ENCODE measurements at regions not wholly inside any gene's neighbourhood (a gene's known extent, or its start where the extent isn't known, plus 50 kb on each side); places are given as distances from the start of the nearest gene placed in this dataset.
"Not testable (repeated sequence)": the region's sequence is repeated elsewhere in the genome, so short reads cannot be mapped to it uniquely, and the experiment has no call there.

DNA sequence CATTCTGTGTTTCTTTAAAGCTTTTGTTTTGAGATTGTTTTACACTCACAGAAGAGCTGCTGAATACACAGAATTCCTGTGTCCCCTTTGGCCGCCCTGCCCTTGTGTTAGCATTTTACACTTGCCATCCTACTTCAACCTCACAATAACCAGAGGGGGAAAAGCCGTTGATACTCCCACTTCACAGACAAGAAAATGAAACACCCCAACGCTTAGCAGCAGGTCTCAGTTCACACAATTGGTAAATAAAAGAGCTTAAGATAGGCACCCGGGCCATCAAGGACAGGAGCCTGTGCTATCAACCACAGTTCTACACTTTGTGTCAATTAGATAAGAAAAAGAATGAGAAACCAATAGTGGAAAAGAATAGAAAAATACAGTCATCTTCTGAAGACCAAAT is 178.0 kb downstream of the SYK start:
- DNase-seq (ENCODE audit: low read depth in 2 of 3, low spot score in 2 of 3): no peak

DNA sequence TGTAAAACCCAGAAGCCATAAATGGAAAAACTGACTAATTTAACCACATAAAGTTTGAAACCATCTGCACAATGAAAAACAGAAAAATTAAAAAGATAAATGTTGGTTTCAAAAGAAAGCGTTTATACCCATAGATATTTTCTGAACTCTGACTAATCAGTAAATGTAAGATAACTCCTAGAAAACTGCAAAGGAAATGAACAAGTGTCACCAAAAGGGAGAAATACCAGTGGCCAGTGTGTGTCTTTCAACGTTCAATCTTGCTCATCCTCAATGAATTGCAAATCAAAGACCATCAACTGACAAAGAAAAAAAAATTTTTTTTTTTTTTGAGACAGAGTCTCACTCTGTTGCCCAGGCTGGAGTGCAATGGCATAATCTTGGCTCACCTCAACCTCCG is 180.1 kb downstream of the SYK start:
- DNase-seq (ENCODE audit: low read depth in 2 of 3, low spot score in 2 of 3): no peak

DNA sequence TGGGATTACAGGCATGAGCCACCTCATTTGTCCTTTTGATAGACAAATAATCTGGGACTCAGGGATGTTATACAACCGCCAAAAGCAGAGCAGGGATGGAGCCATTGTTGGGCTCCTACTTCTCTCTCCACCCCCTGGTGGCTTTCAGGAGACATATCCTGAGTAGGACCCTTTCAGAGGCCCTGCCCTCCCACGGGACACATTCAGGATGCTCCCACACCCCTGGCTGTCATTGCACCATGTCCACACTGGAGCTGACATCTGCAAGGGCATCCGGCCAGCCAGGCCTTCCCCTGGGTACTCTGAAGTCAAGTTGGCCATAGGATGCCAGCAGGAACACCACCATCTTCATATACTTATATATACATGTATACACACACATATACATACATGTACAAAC is 181.8 kb downstream of the SYK start:
- no peak for DNase-seq (ENCODE audit: low read depth in 2 of 3, low spot score in 2 of 3)

DNA sequence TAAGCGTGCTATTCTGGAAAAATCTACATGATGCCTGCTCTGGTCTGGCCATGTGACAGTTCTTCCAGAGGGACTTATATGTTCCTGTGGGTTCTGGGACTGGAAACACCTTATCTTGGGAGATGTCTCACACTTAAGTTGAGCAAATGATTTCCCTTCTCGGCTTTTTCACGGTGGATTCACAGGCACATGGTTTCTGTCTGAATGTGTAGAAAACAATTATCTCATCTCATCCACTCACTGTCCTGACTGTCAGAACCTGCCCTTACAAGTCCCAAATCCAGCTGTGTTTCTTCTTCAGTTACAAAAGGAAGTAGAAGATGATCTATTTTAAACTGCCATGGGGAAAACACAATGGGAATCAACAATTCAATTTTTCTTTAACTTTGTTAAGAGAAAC is 184.0 kb downstream of the SYK start:
- DNase-seq (ENCODE audit: low read depth in 2 of 3, low spot score in 2 of 3): no peak

DNA sequence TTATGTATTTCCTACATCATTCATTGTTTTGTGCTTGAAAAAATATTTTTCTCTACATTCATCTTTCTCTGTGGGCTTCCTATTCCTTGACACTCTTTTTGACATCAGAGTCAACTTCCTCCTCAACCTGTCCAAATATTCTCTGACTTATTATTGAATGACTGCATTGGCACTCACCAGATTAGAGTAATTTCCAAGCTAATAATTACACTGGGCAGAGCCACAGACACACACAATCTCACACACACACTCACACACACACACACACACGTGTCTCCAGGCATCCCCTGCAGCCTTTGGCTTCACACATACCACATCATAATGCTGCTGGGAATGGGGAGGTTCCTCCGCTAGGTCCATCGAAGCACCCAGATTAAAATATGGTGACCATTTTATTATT is 184.5 kb downstream of the SYK start:
- DNase-seq (ENCODE audit: low read depth in 2 of 3, low spot score in 2 of 3): no peak

DNA sequence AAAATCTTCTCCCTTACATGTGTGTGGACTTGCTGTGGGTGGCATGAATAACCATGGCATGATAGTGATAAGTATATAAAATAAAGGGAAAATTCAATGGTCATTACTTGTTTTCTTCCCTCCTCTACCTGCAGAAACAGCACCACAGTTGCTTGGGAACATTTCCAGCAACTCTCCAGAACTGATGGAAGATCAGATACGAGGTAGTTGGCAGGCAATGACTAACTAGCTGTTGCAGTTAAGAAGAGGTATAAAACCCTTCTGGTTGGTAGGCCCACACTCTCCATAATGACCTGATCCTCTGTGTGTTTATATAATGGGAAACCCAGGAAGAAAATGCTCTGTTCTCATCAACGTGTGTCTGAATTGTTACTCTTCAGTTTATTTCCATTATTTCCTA is 185.9 kb downstream of the SYK start:
- no peak for DNase-seq (ENCODE audit: low read depth in 2 of 3, low spot score in 2 of 3)

DNA sequence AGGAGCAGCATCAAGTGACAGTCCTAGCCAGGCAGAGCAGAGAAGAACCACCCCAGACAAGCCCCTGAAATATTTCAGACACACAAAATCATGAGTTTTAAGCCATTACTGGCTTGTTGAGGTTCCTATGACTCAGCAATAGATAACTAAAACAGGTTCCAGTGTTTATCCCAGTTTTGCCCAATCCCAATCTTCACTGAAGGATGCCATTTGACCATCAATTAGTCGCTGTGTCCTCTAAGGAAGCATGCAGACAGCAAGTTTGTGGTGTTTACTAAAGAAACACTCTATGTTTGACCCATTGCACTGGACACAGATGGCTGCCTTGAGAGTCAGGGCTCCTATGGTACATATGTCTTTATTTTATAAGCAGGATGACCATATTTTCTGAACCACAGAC is 186.7 kb downstream of the SYK start:
- no peak for DNase-seq (ENCODE audit: low read depth in 2 of 3, low spot score in 2 of 3)

DNA sequence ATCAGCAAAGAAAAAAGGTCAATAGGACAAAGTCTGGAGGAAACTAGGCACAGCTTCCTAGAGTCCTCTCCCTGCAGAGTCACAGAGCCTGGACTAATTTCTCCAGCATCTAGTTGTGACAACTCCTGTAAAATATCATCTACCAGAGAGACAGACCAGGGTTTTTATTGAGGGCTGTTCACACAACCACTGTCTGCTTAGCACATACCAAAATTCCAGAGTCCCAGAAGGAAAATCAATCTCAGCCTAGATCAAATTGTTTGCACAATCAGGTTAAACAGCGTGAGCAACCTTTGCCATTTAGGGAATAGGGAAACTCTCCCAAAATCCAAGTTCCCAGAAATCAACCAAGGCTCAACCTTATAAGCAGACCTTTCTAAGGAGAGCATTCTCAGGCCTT is 190.3 kb downstream of the SYK start:
- no peak for DNase-seq (ENCODE audit: low read depth in 2 of 3, low spot score in 2 of 3)

DNA sequence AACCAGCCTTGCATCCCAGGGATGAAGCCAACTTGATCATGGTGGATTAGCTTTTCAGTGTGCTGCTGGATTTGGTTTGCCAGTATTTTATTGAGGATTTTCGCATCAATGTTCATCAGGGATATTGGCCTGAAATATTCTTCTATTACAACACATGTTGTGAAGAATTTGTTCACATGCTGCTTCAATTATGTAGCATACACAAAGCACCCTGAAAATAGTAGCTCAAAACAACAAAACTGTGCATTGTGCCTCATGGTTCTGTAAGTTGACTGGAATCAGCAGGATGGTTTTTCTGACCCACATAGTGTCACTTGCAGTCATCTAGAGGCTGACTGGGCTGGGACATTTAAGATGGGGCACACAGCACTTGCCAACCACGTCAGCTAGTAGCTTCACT is 193.9 kb downstream of the SYK start:
- DNase-seq (ENCODE audit: low read depth in 2 of 3, low spot score in 2 of 3): no peak

DNA sequence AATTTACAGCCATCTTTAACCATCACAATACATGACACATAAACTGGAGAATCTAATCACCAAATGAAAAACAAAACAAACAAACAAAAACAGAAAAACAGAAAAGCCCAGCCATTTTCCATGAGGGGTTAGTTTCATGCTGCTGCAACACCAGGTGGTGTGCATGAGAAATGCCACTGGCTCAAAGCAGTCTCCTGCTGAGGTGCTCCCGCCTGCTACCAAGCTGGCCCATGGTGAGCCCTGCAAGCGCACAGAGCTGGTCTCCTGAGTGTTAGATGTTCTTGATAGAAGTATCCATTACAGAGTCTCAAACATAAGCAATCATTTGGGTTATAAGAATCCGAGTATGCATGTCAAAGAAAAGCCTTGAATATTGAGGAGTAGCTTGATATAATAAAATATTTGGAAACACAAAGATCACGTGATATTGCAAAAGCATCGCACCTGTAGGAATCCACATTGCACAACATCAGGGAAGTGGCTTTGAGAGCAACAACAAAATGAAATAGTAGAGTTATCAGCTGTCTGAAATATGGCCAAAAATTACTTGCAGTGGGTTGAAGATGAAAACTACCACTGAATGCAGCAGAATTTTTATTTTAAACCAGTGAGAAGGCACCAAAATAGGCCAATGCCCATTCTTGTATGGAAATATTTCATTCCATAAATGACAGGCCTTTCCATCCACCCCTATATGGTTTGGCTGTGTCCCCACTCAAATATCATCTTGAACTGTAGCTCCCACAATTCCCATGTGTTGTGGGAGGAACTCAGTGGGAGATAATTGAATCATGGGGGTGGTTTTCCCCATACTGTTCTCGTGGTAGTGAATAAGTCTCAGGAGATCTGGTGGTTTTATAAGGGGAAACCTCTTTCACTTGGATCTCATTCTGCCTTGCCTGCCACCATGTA is 194.8 kb downstream of the SYK start:
- no peak for DNase-seq (ENCODE audit: low read depth in 2 of 3, low spot score in 2 of 3)

DNA sequence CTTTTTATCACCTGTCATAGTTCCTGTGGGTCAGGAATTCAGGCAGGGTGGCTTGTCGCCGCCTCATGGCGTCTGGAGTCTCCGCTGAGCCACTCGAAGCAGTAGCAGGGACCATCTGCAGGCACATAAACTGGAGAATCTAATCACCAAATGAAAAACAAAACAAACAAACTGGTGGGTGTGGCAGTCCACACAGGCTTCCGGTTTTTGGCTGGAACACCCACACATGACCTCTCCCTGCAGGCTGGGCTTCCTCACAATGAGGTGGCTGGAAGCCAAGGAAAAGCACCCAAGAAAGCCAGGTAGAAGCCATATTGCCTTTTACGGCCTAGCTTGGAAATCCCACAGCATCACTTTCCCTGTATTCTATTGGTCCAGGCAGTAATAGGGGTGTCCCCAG is 197.0 kb downstream of the SYK start:
- DNase-seq (ENCODE audit: low read depth in 2 of 3, low spot score in 2 of 3): no peak

DNA sequence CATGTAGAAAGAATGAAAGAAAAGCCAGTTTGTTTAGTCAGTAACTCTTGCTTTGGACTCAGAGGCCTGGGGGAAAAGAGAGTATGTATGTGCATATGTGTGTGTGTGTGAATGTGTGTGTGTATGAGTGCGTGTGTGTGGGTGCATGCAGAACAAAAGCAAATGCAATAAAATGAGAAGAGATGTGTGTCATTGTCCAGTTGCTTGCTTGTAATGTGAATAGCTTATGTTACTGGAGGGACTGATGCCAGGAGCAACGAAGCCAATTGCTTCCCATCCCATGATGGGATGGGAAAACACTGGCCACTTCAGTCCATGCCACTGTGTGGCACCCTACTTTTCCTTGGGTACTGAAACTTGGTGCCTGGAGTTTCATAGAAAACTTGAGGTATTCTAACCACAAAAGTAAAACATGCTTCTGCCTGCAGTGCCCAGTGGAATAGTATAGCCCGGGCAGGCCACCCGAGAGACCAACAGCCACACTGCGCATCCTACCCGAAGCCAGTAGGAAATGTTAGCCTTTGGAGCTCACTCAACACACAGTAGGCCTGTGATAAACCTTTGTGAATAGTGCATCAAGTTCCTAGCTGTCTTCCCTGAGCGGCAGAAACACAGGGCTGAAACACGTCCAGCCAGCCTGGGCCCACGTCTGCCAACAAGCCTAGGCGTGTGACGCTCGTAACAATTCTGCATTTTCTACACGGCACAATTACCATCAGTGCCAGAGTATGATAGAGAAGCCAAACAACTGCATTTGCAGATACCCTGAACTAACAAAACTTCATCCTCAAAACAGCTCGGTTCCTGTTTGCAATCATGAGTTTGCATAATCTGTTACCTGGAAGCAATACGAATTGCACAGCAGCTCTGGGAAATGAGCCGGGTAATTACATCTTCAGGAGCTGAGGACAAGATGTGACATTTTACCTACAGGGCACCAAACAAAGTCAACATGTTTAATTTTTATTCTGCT is 198.1 kb downstream of the SYK start:
- DNase-seq (ENCODE audit: low read depth in 2 of 3, low spot score in 2 of 3): no peak

DNA sequence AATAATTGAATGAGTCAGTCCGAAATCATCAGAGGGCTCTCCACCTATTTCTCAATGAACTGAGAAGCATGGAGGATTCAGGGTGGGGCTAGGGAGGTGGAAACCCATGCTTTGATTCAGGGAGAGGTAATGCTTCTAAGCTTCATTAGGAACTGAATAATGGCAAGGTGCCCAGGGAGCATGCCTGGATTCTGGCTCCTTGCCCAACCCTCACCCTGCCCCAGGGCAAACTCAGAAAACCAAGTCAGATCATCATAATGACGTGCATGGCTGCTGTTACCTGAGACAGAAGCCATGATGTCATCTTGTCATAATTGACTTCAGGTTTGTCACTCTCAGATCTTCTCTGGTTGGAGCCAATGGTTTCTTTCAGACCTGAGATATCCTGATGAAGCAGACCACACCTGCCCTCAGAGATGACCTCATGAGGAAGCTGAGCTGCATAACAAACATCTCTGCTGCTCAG is 199.6 kb downstream of the SYK start:
- no peak for DNase-seq (ENCODE audit: low read depth in 2 of 3, low spot score in 2 of 3)

DNA sequence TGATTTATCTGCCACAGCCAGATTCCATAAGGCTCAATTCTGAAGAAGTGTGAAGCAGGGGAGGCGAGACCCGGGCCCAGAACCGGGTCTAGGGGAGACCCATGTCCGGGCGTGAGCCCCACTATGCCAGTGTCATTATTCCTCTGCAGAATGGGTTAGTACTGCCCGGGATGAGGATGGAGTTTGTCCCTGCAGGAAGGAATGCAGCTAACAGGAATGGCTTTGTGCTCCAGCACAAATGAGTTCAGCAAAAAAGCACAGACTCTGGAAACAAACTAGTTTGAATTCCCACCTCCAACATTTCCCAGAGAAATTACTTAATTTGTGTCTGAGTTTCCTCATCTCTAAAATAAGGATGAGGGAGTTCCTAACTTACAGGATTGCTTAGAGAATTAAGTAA is 202.9 kb downstream of the SYK start:
- DNase-seq (ENCODE audit: low read depth in 2 of 3, low spot score in 2 of 3): no peak

DNA sequence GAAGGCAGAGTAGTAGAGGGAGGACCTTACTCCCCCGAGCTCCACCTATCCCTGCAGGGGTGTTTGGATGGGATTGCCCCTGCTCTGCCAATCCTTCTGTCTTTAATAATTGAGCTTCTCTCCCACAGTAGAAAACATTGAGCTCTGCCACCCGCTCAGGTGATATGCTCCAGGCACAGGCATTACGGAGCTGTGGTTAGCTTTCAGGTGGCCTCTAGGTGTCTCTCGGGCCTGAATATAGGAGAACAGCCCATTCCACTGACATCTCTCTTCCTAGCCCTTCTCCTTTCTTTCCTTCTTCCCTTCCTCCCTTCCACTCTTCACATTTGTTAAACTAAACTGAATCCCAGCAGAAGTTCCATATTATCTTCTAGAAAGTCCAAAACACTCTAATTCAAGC is 203.4 kb downstream of the SYK start:
- DNase-seq (ENCODE audit: low read depth in 2 of 3, low spot score in 2 of 3): no peak

DNA sequence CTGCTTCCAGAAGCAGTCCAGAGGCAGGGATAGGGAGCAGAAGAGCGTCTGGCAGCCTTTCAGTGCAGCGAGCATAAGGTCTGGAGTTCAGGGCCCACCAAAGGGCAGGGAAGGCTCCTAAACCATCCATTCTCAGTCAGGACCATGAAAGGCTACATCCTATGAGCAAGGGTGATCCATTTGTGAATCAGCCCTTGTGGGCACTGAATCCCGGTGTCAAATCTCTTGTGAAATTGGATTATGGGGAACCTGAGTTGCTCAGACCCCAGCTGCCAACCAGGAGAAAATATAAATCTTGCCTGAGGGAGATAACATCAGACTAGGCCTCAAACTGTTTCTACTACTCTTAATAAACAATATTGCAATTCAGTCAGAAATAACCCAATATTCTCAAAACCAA is 204.4 kb downstream of the SYK start:
- DNase-seq (ENCODE audit: low read depth in 2 of 3, low spot score in 2 of 3): no peak

DNA sequence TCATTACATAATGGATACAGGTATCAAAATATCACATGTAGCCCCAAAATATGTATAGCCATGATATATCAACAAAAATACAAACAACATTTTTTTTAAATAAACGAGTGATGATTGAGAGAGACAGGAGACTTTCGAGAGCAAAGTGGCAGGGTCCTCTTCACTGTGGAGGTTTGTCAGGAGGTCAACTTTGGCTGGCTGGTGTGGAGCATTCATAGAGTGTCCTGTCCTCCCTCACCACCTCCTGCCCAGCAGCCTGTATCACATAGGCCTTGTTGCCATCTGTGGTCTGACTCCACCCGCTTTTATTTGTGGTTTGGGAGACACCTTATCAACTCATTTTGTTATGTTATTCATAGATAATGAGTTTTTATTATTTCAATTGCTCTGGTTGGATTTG is 206.9 kb downstream of the SYK start:
- DNase-seq (ENCODE audit: low read depth in 2 of 3, low spot score in 2 of 3): no peak

DNA sequence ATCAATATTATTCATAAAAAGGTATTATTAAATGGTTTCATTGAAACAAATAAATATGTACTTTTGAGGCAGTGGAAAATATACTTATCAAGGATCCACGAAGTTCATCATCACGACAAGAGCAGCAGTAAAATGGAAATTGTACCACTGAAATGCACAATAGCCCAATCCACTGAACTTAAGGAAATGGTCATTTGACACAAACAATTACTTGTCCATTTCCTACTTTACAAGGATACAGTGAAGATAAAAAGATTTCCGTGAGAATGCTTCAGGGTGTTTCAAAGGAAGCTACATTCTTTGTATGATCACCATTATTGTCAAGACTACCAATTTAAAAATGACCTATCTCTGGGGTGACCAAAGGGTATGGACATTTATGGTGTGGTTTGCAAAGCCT is 210.3 kb downstream of the SYK start:
- no peak for DNase-seq (ENCODE audit: low read depth in 2 of 3, low spot score in 2 of 3)

DNA sequence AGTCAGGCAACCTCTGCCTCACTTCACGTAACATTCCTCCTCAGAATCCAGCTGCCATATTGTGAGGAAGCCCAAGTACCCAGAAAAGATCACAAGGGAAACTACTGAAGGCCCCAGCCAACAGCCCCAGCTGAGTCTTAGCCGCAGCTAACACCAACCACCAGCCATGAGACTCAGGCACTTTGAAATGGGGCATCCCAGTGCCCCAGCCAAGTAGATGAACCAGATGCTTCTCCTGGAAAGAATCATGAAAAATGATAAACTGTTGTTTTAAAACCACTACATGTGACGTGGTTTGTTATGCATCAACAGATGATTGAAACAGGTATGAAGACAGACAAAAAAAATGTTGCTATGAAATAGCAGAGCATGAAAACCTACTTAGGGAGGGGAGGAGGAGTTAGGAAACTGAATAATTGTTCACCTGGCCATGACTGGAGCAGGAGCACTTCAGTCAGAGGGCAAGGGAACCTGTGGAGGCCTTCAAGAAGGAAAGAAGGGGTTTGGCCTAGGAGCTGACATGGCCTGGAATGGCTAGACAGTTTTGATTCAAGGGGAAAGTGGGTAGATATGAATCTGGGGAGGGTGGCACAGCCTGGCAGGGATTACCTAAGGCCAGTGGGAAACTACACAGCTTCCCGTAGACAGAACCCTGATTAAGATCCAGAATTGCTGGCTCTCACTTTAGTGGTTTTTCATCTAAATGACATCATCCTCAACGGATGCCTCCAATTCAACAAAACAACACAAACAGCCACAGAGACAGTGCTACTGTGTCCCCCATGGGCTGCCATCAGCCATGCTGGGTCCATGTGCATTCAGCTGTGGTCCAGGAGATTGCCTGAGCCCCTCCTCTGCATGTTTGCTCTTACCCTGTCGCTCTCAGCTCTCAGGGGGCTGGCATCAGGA is 211.6 kb downstream of the SYK start:
- no peak for DNase-seq (ENCODE audit: low read depth in 2 of 3, low spot score in 2 of 3)

DNA sequence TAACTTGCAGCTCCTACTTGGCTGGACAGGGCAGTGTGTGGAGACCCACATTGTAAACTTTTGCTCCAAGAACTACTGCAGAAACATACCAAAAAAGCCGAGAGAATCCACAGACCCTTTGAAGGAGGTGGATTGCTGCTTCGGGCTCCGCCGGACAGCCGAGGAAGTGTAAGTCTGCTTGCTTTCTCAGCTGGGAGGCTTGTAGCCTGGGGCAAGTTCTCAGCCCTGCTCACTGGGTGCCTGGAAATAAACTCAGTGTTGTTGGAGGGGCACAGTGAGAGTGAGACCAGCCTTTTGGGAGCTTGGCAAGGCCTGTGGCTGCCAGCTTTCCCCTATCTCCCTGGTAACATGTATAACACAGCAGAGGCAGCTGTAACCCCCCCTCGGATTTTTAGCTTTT is 215.6 kb downstream of the SYK start:
- no peak for DNase-seq (ENCODE audit: low read depth in 2 of 3, low spot score in 2 of 3)

DNA sequence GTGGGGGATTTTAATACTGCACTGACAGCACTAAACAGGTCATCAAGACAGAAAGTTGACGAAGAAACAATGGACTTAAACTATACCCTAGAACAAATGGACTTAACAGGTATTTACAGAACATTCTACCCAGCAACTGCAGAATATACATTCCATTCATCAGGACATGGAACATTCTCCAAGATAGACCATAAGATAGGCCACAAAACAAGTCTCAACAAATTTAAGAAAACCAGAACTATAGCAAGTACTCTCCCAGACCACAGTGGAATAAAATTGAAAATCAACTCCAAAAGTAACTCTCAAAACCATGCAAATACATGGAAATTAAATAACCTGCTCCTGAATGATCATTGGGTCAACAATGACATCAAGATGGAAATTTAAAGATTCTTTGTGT is 218.3 kb downstream of the SYK start:
- DNase-seq (ENCODE audit: low read depth in 2 of 3, low spot score in 2 of 3): not testable (repeated sequence)

All from activated CD8-positive, alpha-beta memory T cell treated with anti-CD3 and anti-CD28 coated beads for 48 hours (primary cell).